DOHH2 (cell line): ENCODE measurements at regions not wholly inside any gene's neighbourhood (a gene's known extent, or its start where the extent isn't known, plus 50 kb on each side); places are given as distances from the start of the nearest gene placed in this dataset.

ENCODE experiments used
- H3F3A ChIP-seq: fragments of 200-600 bp; sonication (generic), shearing (Covaris generic); 2 replicates; pipeline ENCODE4 v1.6.0; 2016; ENCODE audit warnings: antibody characterized with exemption, mild to moderate bottlenecking; ENCODE audit not compliant: control insufficient read depth, insufficient read depth
- H3K27ac ChIP-seq: fragments of 200-600 bp; sonication (generic); 2 replicates; pipeline ENCODE4 v1.5.1; 2014; ENCODE audit warnings: low read depth, mild to moderate bottlenecking, low read length, moderate library complexity
- H3K27me3 ChIP-seq: fragments of 200-600 bp; sonication (generic); 2 replicates; pipeline ENCODE4 v1.6.1; 2014; ENCODE audit warnings: mild to moderate bottlenecking, low read length, mixed read lengths; ENCODE audit not compliant: control insufficient read depth
- H3K36me3 ChIP-seq: fragments of 200-600 bp; sonication (generic); 2 replicates; pipeline ENCODE4 v1.6.1; 2014; ENCODE audit warnings: mild to moderate bottlenecking, low read length, moderate library complexity, mixed read lengths; ENCODE audit not compliant: control insufficient read depth
- H3K4me1 ChIP-seq: fragments of 200-600 bp; sonication (generic); 2 replicates; pipeline ENCODE4 v1.6.1; 2014; ENCODE audit warnings: mild to moderate bottlenecking, low read length, mixed read lengths; ENCODE audit not compliant: control insufficient read depth
- H3K4me2 ChIP-seq: fragments of 200-600 bp; sonication (generic); 2 replicates; pipeline ENCODE4 v1.6.0; 2014; ENCODE audit warnings: mild to moderate bottlenecking, low read length, moderate library complexity
- H3K4me3 ChIP-seq: fragments of 200-600 bp; sonication (generic); 2 replicates; pipeline ENCODE4 v1.5.1; 2014; ENCODE audit warnings: mild to moderate bottlenecking, low read length, mixed read lengths
- H3K79me2 ChIP-seq: fragments of 200-600 bp; sonication (generic); 2 replicates; pipeline ENCODE4 v1.6.1; 2014; ENCODE audit warnings: mild to moderate bottlenecking, low read length, mixed read lengths; ENCODE audit not compliant: control insufficient read depth
- H3K9me2 ChIP-seq: fragments of 200-600 bp; sonication (generic); replicated peaks from 2 replicates; pipeline ENCODE4 v1.6.1; 2014; ENCODE audit warnings: mild to moderate bottlenecking, low read length, mixed read lengths; ENCODE audit not compliant: control insufficient read depth
- H3K9me3 ChIP-seq: fragments of 200-600 bp; sonication (generic); 2 replicates; pipeline ENCODE4 v1.6.1; 2014; ENCODE audit warnings: antibody characterized with exemption, low read length, mixed read lengths; ENCODE audit not compliant: control insufficient read depth, insufficient read depth
- H4K20me1 ChIP-seq: fragments of 200-600 bp; sonication (generic); 2 replicates; pipeline ENCODE4 v1.6.0; 2014; ENCODE audit warnings: low read depth, mild to moderate bottlenecking, antibody characterized with exemption, low read length, moderate library complexity; ENCODE audit not compliant: control insufficient read depth, insufficient read depth
- CTCF ChIP-seq: fragments of 200-600 bp; sonication (generic); IDR thresholded peaks from one replicate; pipeline ENCODE4 v1.5.1; 2014; ENCODE audit warnings: antibody characterized with exemption, mild to moderate bottlenecking, low read depth, low read length; ENCODE audit not compliant: poor library complexity, severe bottlenecking
- EZH2phosphoT487 ChIP-seq: fragments of 200-600 bp; sonication (generic); IDR thresholded peaks from 2 replicates; pipeline ENCODE4 v1.6.1; 2017; ENCODE audit warnings: borderline replicate concordance, mild to moderate bottlenecking, antibody characterized with exemption, low read length, moderate library complexity, mixed read lengths

- Histone ChIP-seq H4K20me1 (no peaks in the 10 kb centered on the region), H3K79me2 (no peaks in the 10 kb centered on the region), H3K27me3 (no peaks in the 10 kb centered on the region), H3K4me1 (no peaks in the 10 kb centered on the region), H3K36me3 (no peaks in the 10 kb centered on the region), H3F3A (no peaks in the 10 kb centered on the region), H3K27ac (no peak overlapping the region), H3K4me3 (no peak overlapping the region), H3K4me2 (no peak overlapping the region), H3K9me2 (no peaks in the 10 kb centered on the region), H3K9me3 (no peaks in the 10 kb centered on the region)
- TF ChIP-seq CTCF = no peak
- TF ChIP-seq EZH2phosphoT487 = no peak
These were observed 185.5 kb downstream of the OLFM1 start for GRCh38 chr9:135273008-135273407.

DNA sequence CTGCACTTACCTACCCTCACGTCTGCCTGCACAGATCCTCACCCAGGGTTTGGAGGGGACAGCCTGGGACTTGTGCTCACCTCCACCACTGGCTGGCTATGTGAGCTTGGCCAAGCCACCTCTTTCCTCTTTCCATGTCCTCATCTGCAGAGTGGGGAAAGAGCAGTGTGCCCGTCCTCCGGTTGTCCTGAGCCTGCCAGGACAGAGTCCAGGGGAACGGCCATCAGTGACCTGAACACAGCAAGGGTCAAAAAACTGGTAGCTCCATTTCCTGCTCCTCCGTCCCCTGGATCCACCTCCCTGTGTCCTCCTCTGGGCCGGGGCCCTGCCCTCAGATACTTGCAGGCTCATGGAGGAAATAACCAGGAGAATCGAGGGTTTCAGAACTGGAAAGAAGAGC is 187.7 kb downstream of the OLFM1 start:
- Histone ChIP-seq H4K20me1 (no peaks in the 10 kb centered on the region), H3K36me3 (no peaks in the 10 kb centered on the region), H3K27ac (no peak overlapping the region), H3K4me1 (no peaks in the 10 kb centered on the region), H3K4me3 (no peak overlapping the region), H3K79me2 (no peaks in the 10 kb centered on the region), H3K9me2 (no peaks in the 10 kb centered on the region), H3K4me2 (no peak overlapping the region), H3F3A (no peaks in the 10 kb centered on the region), H3K9me3 (no peaks in the 10 kb centered on the region), H3K27me3 (no peaks in the 10 kb centered on the region)
- no peak for TF ChIP-seq EZH2phosphoT487
- TF ChIP-seq CTCF = no peak

DNA sequence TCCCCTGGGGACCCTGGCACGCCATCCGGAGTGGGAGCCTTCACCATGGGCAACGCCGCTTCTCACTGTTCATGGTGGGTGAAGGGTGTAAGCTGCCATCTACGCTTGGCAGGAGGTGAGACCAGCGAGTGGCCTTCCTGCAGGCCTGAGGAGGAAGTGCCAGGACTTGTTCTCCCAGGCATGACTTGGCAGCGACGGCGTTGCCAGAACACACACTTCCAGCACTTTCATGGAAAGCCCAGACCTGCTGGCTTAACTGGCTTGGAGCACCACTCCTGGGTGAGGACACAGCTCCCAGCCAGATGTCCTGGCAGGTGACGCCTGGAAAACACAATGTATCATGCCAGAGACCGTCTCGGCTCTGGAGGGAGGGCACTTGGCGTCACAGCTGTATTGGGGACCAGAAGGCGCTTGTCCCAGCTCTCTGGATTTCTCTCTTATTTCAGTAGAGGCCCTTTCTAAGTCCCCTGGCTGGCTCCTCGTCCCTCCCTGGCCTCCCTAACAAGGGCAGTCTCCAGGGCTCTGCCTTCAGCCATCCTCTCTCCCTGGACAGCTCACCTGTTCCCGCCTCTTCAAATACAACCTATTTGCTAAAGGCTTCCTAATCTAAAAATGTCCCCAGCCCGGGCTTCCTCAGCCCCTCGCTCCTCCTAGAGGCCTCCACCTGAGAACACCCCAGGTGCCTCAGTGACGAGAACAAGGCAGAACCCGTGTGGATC is 188.3 kb downstream of the OLFM1 start:
- Histone ChIP-seq H4K20me1 (no peaks in the 10 kb centered on the region), H3K9me2 (no peaks in the 10 kb centered on the region), H3K4me3 (no peak overlapping the region), H3K9me3 (no peaks in the 10 kb centered on the region), H3K27me3 (no peaks in the 10 kb centered on the region), H3K27ac (no peak overlapping the region), H3K4me2 (no peak overlapping the region), H3K4me1 (no peaks in the 10 kb centered on the region), H3F3A (no peaks in the 10 kb centered on the region), H3K36me3 (no peaks in the 10 kb centered on the region), H3K79me2 (no peaks in the 10 kb centered on the region)
- TF ChIP-seq EZH2phosphoT487 (no peak), CTCF (no peak)
